GM12891 (cell line): ENCODE measurements at regions not wholly inside any gene's neighbourhood (a gene's known extent, or its start where the extent isn't known, plus 50 kb on each side); places are given as distances from the start of the nearest gene placed in this dataset.

Experiments used
- POLR2A ChIP-seq: IDR thresholded peaks from 2 replicates; pipeline ENCODE4 v1.6.1; 2011; ENCODE audit warnings: low read depth, low read length, control low read depth
- POLR2AphosphoS5 ChIP-seq: IDR thresholded peaks from 2 replicates; pipeline ENCODE4 v1.6.1; 2011; ENCODE audit warnings: low read depth, low read length, control low read depth
- TAF1 ChIP-seq: IDR thresholded peaks from 2 replicates; pipeline ENCODE4 v1.6.1; 2011; ENCODE audit warnings: low read depth, low read length, control low read depth

DNA sequence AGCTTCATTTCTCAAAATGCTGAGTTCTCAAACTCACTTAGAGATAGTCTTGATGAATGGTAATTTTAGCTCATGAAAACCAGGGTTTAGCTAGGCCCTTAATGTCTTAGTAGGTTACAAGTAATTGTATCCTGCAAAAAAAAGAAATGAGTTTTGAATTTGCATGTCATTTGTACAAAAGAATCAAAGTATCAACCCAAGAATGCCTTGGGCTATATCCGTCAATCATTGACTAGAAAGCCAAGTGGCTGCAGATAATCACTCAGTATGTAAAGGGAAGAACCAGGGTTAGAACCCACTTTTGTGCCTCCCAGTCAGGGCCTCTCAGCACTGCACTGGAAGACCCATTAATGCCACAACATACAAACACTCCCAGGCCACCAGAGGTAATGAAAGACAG is 427.6 kb upstream of the MDFIC2 start:
- no peak for TF ChIP-seq POLR2A
- no peak for TF ChIP-seq TAF1
- no peak for TF ChIP-seq POLR2AphosphoS5
